ENCODE measurements at regions not wholly inside any gene's neighbourhood (a gene's known extent, or its start where the extent isn't known, plus 50 kb on each side); places are given as distances from the start of the nearest gene placed in this dataset.

- Histone ChIP-seq H3K27me3 (no peaks in the 10 kb centered on the region), H3K9me3 (no peaks in the 10 kb centered on the region), H3K4me3 (no peak overlapping the region), H3K27ac (no peak overlapping the region), H3K4me1 (no peaks in the 10 kb centered on the region), H3K36me3 (no peaks in the 10 kb centered on the region)
- TF ChIP-seq POLR2A (IDR thresholded peaks at IDR 0.05), result no peak
- no peak for TF ChIP-seq CTCF (IDR thresholded peaks at IDR 0.05)
- no peak for TF ChIP-seq EP300 (IDR thresholded peaks at IDR 0.05)
- WGBS, 2 donors, result 76 to 85% methylated on average over 2 of the region's 2 CpGs
- DNase-seq (ENCODE audit: low spot score in 2 of 2), result no peak
Observed at GRCh38 chr13:68124437-68125086, 894.4 kb upstream of the PCDH9 start.

GRCh38 chr13:68110178-68110768 lies 880.1 kb upstream of the PCDH9 start:
- H3K27ac ChIP-seq, result no peak overlapping the region
- H3K36me3 ChIP-seq, result no peaks in the 10 kb centered on the region
- TF ChIP-seq CTCF (IDR thresholded peaks at IDR 0.05) (no peak), EP300 (IDR thresholded peaks at IDR 0.05) (no peak), POLR2A (IDR thresholded peaks at IDR 0.05) (no peak)
- no peaks in the 10 kb centered on the region for H3K27me3 ChIP-seq
- 75 to 79% methylated on average over 2 of the region's 2 CpGs for WGBS, 2 donors
- H3K4me1 ChIP-seq, result no peaks in the 10 kb centered on the region
- no peak for DNase-seq (ENCODE audit: low spot score in 2 of 2)
- H3K9me3 ChIP-seq, result peaks cover 0 to 35% (median 0%) of the 10 kb centered on the region in 4 donors
- no peak overlapping the region for H3K4me3 ChIP-seq

- H3K36me3 ChIP-seq, result no peaks in the 10 kb centered on the region
- no peak overlapping the region for H3K27ac ChIP-seq
- no peaks in the 10 kb centered on the region for H3K4me1 ChIP-seq
- WGBS, 2 donors, result 97% methylated on average over 18 to 19 of the region's 29 CpGs
- H3K4me3 ChIP-seq, result no peak overlapping the region
- no peak for DNase-seq (ENCODE audit: low spot score in 2 of 2)
- TF ChIP-seq CTCF (IDR thresholded peaks at IDR 0.05), result no peak
- TF ChIP-seq EP300 (IDR thresholded peaks at IDR 0.05), result no peak
- TF ChIP-seq POLR2A (IDR thresholded peaks at IDR 0.05), result no peak
- H3K9me3 ChIP-seq, result peaks cover 0 to 35% (median 0%) of the 10 kb centered on the region in 4 donors
- no peaks in the 10 kb centered on the region for H3K27me3 ChIP-seq
Observed at GRCh38 chr13:68107667-68108066, 877.5 kb upstream of the PCDH9 start.

- no peak for TF ChIP-seq EP300 (IDR thresholded peaks at IDR 0.05)
- no peak for TF ChIP-seq POLR2A (IDR thresholded peaks at IDR 0.05)
- no peak for TF ChIP-seq CTCF (IDR thresholded peaks at IDR 0.05)
- WGBS, 2 donors, result 81 to 82% methylated on average over 2 of the region's 2 CpGs
Observed at GRCh38 chr13:68099631-68100030, 869.5 kb upstream of the PCDH9 start.

GRCh38 chr13:68081061-68081460 lies 850.9 kb upstream of the PCDH9 start:
- TF ChIP-seq CTCF (IDR thresholded peaks at IDR 0.05) (no peak), EP300 (IDR thresholded peaks at IDR 0.05) (no peak), POLR2A (IDR thresholded peaks at IDR 0.05) (no peak)

More at GRCh38 chr13:68099631-68100030, 869.5 kb upstream of the PCDH9 start:
- no peak for DNase-seq (ENCODE audit: low spot score in 2 of 2)
- Histone ChIP-seq H3K9me3 (no peaks in the 10 kb centered on the region), H3K27me3 (no peaks in the 10 kb centered on the region), H3K4me3 (no peak overlapping the region), H3K36me3 (no peaks in the 10 kb centered on the region), H3K4me1 (no peaks in the 10 kb centered on the region), H3K27ac (no peak overlapping the region)

More at GRCh38 chr13:68081061-68081460, 850.9 kb upstream of the PCDH9 start:
- no peaks in the 10 kb centered on the region for H3K36me3 ChIP-seq
- no peaks in the 10 kb centered on the region for H3K4me1 ChIP-seq
- WGBS, 2 donors, result 78 to 89% methylated on average over 2 of the region's 2 CpGs
- no peak overlapping the region for H3K27ac ChIP-seq
- DNase-seq (ENCODE audit: low spot score in 2 of 2), result no peak
- no peaks in the 10 kb centered on the region for H3K9me3 ChIP-seq
- no peak overlapping the region for H3K4me3 ChIP-seq
- H3K27me3 ChIP-seq, result no peaks in the 10 kb centered on the region
